Kidney (tissue), 13 donors: ENCODE measurements at regions not wholly inside any gene's neighbourhood (a gene's known extent, or its start where the extent isn't known, plus 50 kb on each side); places are given as distances from the start of the nearest gene placed in this dataset.

Experiments
- DNase-seq, 5 donors: peaks; one replicate each; pipeline ENCODE4 v3.0.0-alpha.2; 2013 to 2020
- FAIRE-seq: peaks from 2 replicates; lab custom pipeline; 2012; peaks lifted over from hg19 to GRCh38; lab: Jason Lieb, UNC
- H3K27ac ChIP-seq, 2 donors: one replicate each; pipeline ENCODE4 v1.7.0; 2013; ENCODE audit warnings: low read depth in 2 of 2, low read length in 2 of 2, inconsistent platforms in 1 of 2
- H3K27me3 ChIP-seq: one replicate; pipeline ENCODE4 v1.7.1; 2013; ENCODE audit warnings: low read length, inconsistent platforms; ENCODE audit not compliant: control insufficient read depth, insufficient read depth
- H3K36me3 ChIP-seq, 3 donors: one replicate each; pipeline versions ENCODE4 v1.7.0 to v1.7.1; 2013; ENCODE audit warnings: low read length in 3 of 3, control low read depth in 1 of 3, inconsistent platforms in 1 of 3; ENCODE audit not compliant: insufficient read depth in 3 of 3, control insufficient read depth in 2 of 3
- H3K4me1 ChIP-seq, 3 donors: one replicate each; pipeline versions ENCODE4 v1.7.0 to v1.7.1; 2013; ENCODE audit warnings: low read length in 3 of 3, inconsistent platforms in 1 of 3, low read depth in 1 of 3; ENCODE audit not compliant: control insufficient read depth in 2 of 3, insufficient read depth in 2 of 3
- H3K4me3 ChIP-seq, 3 donors: one replicate each; pipeline versions ENCODE4 v1.7.0 to v1.8.1; 2013; ENCODE audit warnings: low read length in 3 of 3, control low read depth in 1 of 3, inconsistent platforms in 1 of 3
- H3K9ac ChIP-seq, 3 donors: one replicate each; pipeline versions ENCODE4 v1.7.0 to v1.7.1; 2013; ENCODE audit warnings: low read length in 3 of 3, control low read depth in 1 of 3, inconsistent platforms in 1 of 3
- H3K9me3 ChIP-seq, 3 donors: one replicate each; pipeline versions ENCODE4 v1.7.0 to v1.7.1; 2013; ENCODE audit warnings: low read length in 3 of 3, control low read depth in 1 of 3, inconsistent platforms in 1 of 3; ENCODE audit not compliant: control insufficient read depth in 2 of 3, insufficient read depth in 1 of 3
- intact Hi-C: fragments of 100-400 bp; cut with DNase I; formaldehyde crosslinking; loops from one replicate; pipeline ENCODE4 v1.11.1; 2022
- TF ChIP-seq, protein P1 (sequence below): IDR thresholded peaks from 3 replicates; pipeline ENCODE4 v1.5.1; 2012; ENCODE audit warnings: mild to moderate bottlenecking, moderate library complexity, borderline replicate concordance; ENCODE audit not compliant: insufficient read depth; ENCODE audit errors: extremely low read depth
- donor health status: control.
- donor health status: control.
- donor health status: control.
- donor health status: control.
- donor health status: control.
- donor health status: DM: yes; HTN: yes; CAD: no.
- donor health status: Normal renal cell carcinoma (clear cell type).

DNA sequence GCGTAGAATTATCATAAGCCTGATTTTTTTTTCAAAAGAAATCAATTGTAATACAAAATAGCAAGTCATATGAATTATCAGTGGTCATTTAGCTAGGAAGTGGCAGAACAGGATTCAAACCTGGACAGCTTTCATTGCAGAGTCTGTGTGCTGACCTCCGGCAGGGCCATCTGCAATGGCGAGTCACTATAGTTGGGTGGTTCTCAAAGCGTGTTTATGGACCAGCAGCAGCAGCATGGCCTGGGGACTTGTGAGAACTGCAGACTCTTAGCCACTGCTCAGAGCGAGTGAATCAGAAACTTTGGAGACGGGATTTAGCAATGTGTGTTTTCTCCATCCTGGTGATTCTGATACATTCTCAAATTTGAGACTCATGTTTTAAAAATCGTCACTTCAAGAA, 202.3 kb upstream of the SUCLG2 start:
- Histone ChIP-seq H3K27me3 (no peaks in the 10 kb centered on the region), H3K9me3 (no peaks in the 10 kb centered on the region), H3K27ac (no peak overlapping the region), H3K4me1 (no peaks in the 10 kb centered on the region), H3K9ac (no peak overlapping the region), H3K36me3 (no peaks in the 10 kb centered on the region), H3K4me3 (no peak overlapping the region)
- DNase-seq: no peak
- TF ChIP-seq, protein P1, sequence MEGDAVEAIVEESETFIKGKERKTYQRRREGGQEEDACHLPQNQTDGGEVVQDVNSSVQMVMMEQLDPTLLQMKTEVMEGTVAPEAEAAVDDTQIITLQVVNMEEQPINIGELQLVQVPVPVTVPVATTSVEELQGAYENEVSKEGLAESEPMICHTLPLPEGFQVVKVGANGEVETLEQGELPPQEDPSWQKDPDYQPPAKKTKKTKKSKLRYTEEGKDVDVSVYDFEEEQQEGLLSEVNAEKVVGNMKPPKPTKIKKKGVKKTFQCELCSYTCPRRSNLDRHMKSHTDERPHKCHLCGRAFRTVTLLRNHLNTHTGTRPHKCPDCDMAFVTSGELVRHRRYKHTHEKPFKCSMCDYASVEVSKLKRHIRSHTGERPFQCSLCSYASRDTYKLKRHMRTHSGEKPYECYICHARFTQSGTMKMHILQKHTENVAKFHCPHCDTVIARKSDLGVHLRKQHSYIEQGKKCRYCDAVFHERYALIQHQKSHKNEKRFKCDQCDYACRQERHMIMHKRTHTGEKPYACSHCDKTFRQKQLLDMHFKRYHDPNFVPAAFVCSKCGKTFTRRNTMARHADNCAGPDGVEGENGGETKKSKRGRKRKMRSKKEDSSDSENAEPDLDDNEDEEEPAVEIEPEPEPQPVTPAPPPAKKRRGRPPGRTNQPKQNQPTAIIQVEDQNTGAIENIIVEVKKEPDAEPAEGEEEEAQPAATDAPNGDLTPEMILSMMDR: no peak
- FAIRE-seq: no peak
- intact Hi-C loops: no loop called here

DNA sequence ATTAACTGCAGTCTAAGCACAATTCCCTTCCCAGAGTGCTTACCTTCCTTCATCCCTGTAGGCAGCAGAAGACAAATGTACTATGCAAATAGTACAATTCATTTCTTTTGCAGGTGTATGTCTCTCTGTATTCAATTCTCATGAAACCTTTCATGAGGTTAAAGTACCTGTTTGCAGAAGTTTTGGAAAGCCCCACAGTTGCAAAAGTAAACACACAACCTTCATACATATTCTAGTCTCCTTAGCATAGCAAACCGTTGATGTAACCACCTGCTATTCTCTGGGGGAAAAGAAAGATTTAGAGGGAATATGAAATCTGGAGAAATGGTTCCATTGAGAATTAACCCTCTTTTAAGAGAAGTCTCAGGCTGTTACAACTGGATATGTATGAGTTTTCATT, 200.3 kb upstream of the SUCLG2 start:
- no peak overlapping the region for H3K9ac ChIP-seq
- FAIRE-seq (no peak), DNase-seq (no peak)
- H3K4me1 ChIP-seq: no peaks in the 10 kb centered on the region
- intact Hi-C loops: no loop called here
- H3K4me3 ChIP-seq: no peak overlapping the region
- TF ChIP-seq, protein P1: no peak
- no peaks in the 10 kb centered on the region for H3K36me3 ChIP-seq
- no peaks in the 10 kb centered on the region for H3K9me3 ChIP-seq
- no peaks in the 10 kb centered on the region for H3K27me3 ChIP-seq
- H3K27ac ChIP-seq: no peak overlapping the region

DNA sequence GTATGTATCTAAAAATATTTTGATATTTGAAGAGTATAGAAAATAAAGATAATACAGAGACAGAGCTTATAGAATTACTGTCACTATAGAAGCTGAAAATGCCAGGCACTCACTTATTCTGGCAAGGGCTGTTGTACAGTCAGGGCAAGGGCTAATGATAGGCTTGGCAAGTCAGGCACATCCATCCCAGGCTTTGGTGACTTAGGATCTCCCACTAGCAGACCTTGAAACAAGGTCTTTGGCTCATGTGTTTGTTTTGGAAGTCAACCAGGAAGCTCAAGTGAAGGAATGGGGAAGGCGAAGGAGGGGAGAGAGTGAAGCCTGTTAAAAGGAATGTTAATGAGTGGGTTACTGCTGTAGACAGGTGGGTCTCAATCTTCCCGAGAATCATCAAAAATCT, 199.1 kb upstream of the SUCLG2 start:
- FAIRE-seq (no peak), DNase-seq (no peak)
- H3K27ac ChIP-seq: no peak overlapping the region
- TF ChIP-seq, protein P1: no peak
- H3K36me3 ChIP-seq: no peaks in the 10 kb centered on the region
- no peak overlapping the region for H3K4me3 ChIP-seq
- H3K27me3 ChIP-seq: no peaks in the 10 kb centered on the region
- H3K9ac ChIP-seq: no peak overlapping the region
- H3K9me3 ChIP-seq: no peaks in the 10 kb centered on the region
- no peaks in the 10 kb centered on the region for H3K4me1 ChIP-seq
- intact Hi-C loops: no loop called here

DNA sequence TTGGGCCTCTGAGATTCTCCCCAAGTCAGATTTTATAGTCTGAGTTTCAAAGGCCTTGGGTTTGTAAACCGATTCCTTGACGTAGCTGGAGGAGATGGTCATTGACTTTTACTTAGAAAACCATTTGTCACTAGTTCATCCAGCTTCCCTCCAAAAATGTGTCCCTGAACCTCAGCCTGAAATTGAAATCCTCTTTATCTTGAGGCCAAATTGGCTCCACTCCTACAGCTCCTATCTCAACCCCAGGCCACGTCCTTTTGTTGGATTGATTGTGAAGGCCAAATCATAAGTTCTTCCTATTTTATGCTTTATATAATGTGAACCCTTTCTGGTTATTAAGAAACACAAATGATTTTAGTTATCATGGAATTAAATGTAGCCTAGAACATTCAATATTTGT, 193.9 kb upstream of the SUCLG2 start:
- no peaks in the 10 kb centered on the region for H3K36me3 ChIP-seq
- intact Hi-C loops: no loop called here
- no peaks in the 10 kb centered on the region for H3K27me3 ChIP-seq
- DNase-seq (no peak), FAIRE-seq (no peak)
- TF ChIP-seq, protein P1: no peak
- no peak overlapping the region for H3K27ac ChIP-seq
- no peaks in the 10 kb centered on the region for H3K9me3 ChIP-seq
- no peak overlapping the region for H3K9ac ChIP-seq
- H3K4me1 ChIP-seq: no peaks in the 10 kb centered on the region
- no peak overlapping the region for H3K4me3 ChIP-seq
